Heart right ventricle (tissue), 16 donors: ENCODE measurements at regions not wholly inside any gene's neighbourhood (a gene's known extent, or its start where the extent isn't known, plus 50 kb on each side); places are given as distances from the start of the nearest gene placed in this dataset.

ENCODE experiments used
- ATAC-seq, 8 donors: fragments of 200-7000 bp; cut with Tn5 transposase; one replicate each; pipeline ENCODE4 v1.9.1; 2020; ENCODE audit warnings: mild to moderate bottlenecking in 8 of 8, moderate library complexity in 8 of 8, moderate number of reproducible peaks in 1 of 8
- DNase-seq, 2 donors: peaks; one replicate each; pipeline ENCODE4 v3.0.0-alpha.2; 2020
- H3K27ac ChIP-seq, 10 donors: fragments of 200-600 bp; sonication (generic) in 2 of 10; one replicate each; pipeline versions ENCODE4 v1.5.0 to v1.8.0; 2020 to 2022; ENCODE audit warnings: mild to moderate bottlenecking in 3 of 10
- H3K27me3 ChIP-seq, 7 donors: fragments of 200-600 bp; one replicate each; pipeline ENCODE4 v1.8.0; 2021 to 2022; ENCODE audit warnings: mild to moderate bottlenecking in 2 of 7
- H3K36me3 ChIP-seq, 9 donors: fragments of 200-600 bp; sonication (generic) in 1 of 9; one replicate each; pipeline versions ENCODE4 v1.5.0 to v1.8.0; 2020 to 2022; ENCODE audit warnings: mild to moderate bottlenecking in 2 of 9
- H3K4me1 ChIP-seq, 9 donors: fragments of 200-600 bp; sonication (generic) in 1 of 9; one replicate each; pipeline versions ENCODE4 v1.5.0 to v1.8.0; 2020 to 2022; ENCODE audit warnings: mild to moderate bottlenecking in 4 of 9
- H3K4me3 ChIP-seq, 10 donors: fragments of 200-600 bp; sonication (generic) in 2 of 10; one replicate each; pipeline versions ENCODE4 v1.5.0 to v1.8.0; 2020 to 2022; ENCODE audit warnings: mild to moderate bottlenecking in 7 of 10, moderate library complexity in 2 of 10
- H3K9me3 ChIP-seq, 11 donors: fragments of 200-600 bp in 10 of 11; sonication (generic) in 2 of 11; one replicate each; pipeline versions ENCODE4 v1.5.0 to v1.8.0; 2013 to 2022; ENCODE audit warnings: mild to moderate bottlenecking in 2 of 11, control low read depth in 1 of 11, moderate library complexity in 1 of 11
- WGBS, 2 donors: extraction: QIAGEN DNeasy Blood & Tissue Kit; methylation state at CpG; one replicate each; pipeline ENCODE4 v1.1.7; 2013; ENCODE audit warnings: inconsistent platforms in 1 of 2; 5-methylcytosine and 5-hydroxymethylcytosine counted together
- intact Hi-C, 10 donors: fragments of 100-400 bp; cut with DNase I; formaldehyde crosslinking; loops; one replicate each; pipeline versions ENCODE4 v1.11.1 to v1.14.2; 2022
- TF ChIP-seq, protein P1 (sequence below), 9 donors: fragments of 200-600 bp; sonication (generic) in 2 of 9; IDR thresholded peaks; one replicate each; pipeline versions ENCODE4 v1.5.0 to v1.8.0; 2021 to 2022; ENCODE audit warnings: antibody characterized with exemption in 9 of 9, mild to moderate bottlenecking in 5 of 9, moderate library complexity in 1 of 9
- donor health status: Arrhythmogenic right ventricular cardiomyopathy.
- donor health status: ischemic (EF 13 %, LVEDD 7.1; RV severe dilation, severe dysfunction).
- donor health status: healthy with polysubstance abuse.
- donor health status: DM: no; HTN: yes; CAD: no.
- donor health status: DM: no; HTN: no; CAD: no.
- donor health status: ischemic (EF 25% LVEDD 6.9; RV normal size, moderate dysfunction).
- donor health status: ischemic (EF 25% LVEDD 5.7; RV mildly dilated, moderate dysfunction).
- donor health status: healthy.
- donor health status: DM: yes; HTN: yes; CAD: no.
- donor health status: Ischemic cardiomyopathy.
- donor health status: ischemic (EF 35%, LVEDD 5.7; RV mildly dilated, moderate dysfunction).
- donor health status: nonischemic (EF 11% LVEDD 7.7; RV severe dilation, severe dysfunction).
- donor health status: DM: yes; HTN: yes; CAD: no.
- donor health status: PGD.
- donor health status: ischemic (EF 29% LVEDD 5.4; RV normal size, mild dysfunction).
- donor health status: nonischemic (EF 23%, LVEDD 6.1; RV moderate dilation, normal function).

DNA sequence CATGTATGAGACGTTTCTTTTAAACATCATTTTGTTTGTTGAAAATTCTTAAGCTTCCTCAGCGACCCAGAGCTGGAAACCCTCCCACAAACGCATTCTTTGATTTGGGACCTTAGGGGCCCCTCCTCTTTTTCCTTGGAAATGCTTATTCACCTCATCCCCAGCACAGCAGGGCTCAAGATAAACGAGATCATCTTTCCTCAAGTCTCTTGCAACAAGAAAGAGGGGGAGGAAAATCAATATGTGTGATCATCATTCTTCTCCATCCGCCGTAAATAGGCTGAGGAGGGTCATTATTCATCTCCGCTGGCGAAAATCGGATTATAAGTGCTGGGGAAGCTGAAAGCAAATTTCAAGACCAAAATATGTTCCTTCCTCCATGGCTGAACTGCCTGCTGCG is 1415.2 kb downstream of the AACS start:
- H3K9me3 ChIP-seq = peaks cover 0 to 17% (median 3%) of the 10 kb centered on the region in 11 donors
- H3K27ac ChIP-seq = no peak overlapping the region
- no peaks in the 10 kb centered on the region for H3K27me3 ChIP-seq
- H3K4me1 ChIP-seq = no peaks in the 10 kb centered on the region
- DNase-seq = no peak
- intact Hi-C loops = no loop called here
- TF ChIP-seq, protein P1, sequence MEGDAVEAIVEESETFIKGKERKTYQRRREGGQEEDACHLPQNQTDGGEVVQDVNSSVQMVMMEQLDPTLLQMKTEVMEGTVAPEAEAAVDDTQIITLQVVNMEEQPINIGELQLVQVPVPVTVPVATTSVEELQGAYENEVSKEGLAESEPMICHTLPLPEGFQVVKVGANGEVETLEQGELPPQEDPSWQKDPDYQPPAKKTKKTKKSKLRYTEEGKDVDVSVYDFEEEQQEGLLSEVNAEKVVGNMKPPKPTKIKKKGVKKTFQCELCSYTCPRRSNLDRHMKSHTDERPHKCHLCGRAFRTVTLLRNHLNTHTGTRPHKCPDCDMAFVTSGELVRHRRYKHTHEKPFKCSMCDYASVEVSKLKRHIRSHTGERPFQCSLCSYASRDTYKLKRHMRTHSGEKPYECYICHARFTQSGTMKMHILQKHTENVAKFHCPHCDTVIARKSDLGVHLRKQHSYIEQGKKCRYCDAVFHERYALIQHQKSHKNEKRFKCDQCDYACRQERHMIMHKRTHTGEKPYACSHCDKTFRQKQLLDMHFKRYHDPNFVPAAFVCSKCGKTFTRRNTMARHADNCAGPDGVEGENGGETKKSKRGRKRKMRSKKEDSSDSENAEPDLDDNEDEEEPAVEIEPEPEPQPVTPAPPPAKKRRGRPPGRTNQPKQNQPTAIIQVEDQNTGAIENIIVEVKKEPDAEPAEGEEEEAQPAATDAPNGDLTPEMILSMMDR (IDR thresholded peaks at IDR 0.05) = no peak
- ATAC-seq = no peak
- 58% methylated on average over 10 of the region's 10 CpGs for WGBS, 2 donors
- no peak overlapping the region for H3K4me3 ChIP-seq
- H3K36me3 ChIP-seq = no peaks in the 10 kb centered on the region

DNA sequence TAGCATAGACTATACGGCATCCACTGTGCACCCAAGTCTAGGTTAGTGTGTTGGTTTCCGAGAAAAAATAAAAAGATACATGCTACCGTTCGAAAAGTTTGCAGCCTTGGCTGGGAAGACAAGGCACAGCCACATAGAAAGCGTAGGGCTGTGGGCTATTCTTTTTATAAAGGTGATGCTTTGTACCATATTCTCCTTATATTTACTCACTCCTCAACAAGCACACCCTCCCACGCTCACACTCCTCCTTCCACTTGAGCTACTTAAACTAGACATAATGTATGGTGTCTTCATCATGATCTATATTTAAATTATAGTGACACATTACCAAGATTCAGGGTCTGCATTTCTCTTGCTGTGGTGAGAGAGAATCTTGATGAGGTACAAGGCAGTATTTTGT is 1416.5 kb downstream of the AACS start:
- DNase-seq (no peak), ATAC-seq (no peak)
- no peaks in the 10 kb centered on the region for H3K36me3 ChIP-seq
- intact Hi-C loops = no loop called here
- WGBS, 2 donors = 89 to 90% methylated on average over 6 of the region's 6 CpGs
- no peaks in the 10 kb centered on the region for H3K27me3 ChIP-seq
- TF ChIP-seq, protein P1 (IDR thresholded peaks at IDR 0.05) = no peak
- no peak overlapping the region for H3K4me3 ChIP-seq
- H3K4me1 ChIP-seq = no peaks in the 10 kb centered on the region
- peaks cover 0 to 5% (median 0%) of the 10 kb centered on the region in 11 donors for H3K9me3 ChIP-seq
- H3K27ac ChIP-seq = no peak overlapping the region

DNA sequence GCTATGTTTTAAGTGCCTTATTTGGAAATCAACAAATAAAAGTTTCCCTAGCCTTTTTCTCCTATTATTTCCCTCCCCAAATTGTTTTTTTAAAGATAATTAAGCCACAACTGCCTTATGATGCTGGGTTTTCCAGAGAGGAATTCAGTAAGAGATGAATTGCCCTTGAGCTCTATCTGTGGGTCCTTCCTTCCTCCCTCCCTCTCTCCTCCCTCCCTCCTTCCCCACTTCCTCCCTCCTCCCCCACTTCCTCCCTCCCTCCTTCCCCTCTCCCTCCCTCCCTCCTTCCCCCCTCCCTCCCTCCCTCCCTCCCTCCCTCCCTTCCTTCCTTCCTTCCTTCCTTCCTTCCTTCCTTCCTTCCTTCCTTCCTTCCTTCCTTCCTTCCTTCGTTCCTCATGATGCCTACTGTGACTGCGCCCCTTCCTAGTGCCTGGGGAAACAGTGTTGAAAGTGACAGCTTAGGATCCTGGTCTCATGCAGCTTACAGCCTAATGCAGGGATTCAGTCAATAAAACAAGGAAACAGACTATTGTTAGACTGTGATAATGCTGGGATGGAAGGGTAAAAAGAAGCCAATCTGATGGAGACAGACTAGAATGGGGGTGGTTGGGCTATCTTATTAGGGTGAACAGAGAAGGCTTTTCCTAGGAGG is 1417.1 kb downstream of the AACS start:
- H3K36me3 ChIP-seq = no peaks in the 10 kb centered on the region
- intact Hi-C loops = no loop called here
- no peak for DNase-seq
- no peaks in the 10 kb centered on the region for H3K27me3 ChIP-seq
- no peak overlapping the region for H3K27ac ChIP-seq
- H3K4me3 ChIP-seq = no peak overlapping the region
- no peaks in the 10 kb centered on the region for H3K4me1 ChIP-seq
- no peak for ATAC-seq
- TF ChIP-seq, protein P1 (IDR thresholded peaks at IDR 0.05) = no peak
- H3K9me3 ChIP-seq = peaks cover 0 to 3% (median 0%) of the 10 kb centered on the region in 11 donors
- 44 to 88% methylated on average over 1 to 2 of the region's 2 CpGs for WGBS, 2 donors

DNA sequence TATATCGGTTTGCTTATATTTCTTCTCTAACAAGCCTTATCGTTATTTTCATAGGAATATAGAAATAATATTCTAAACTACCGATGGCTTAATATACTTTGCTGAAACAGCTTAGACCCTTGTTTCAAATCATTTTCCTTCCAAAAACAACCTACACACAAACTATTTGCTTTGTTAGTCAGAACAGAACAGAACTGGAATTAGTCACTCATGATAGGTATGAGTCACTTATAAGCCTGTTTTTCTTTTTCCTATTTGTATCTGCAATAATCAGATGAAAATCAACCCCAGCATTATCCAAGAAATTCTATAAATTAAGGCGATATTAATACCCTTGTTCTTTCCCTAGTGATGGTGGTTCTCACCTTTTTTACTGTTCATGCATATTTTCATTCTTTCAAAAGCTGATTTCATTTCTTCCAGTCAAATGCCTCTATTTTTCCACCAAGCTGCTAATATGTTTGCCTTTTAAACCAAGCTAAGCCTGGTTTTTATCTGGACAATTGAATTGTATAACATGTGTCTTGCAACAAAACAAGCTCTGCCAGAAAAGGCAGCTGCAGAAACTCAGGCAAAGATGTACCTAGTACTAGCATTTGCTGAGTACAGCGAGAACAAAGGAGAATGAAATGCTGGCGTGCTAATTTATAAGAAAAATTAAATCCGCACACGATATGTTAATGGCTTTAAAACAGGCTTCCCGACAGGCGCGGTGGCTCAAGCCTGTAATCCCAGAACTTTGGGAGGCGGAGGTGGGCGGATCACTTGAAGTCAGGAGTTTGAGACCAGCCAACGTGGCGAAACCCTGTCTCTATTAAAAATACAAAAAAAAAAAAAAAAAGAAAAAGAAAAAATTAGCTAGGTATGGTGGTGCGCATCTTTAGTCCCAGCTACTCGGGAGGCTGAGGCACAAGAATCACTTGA is 1418.2 kb downstream of the AACS start:
- peak in 1 of 8 donors; percentile 31 for ATAC-seq
- H3K4me1 ChIP-seq = no peaks in the 10 kb centered on the region
- TF ChIP-seq, protein P1 (IDR thresholded peaks at IDR 0.05) = no peak
- WGBS, 2 donors = 79 to 83% methylated on average over 17 of the region's 17 CpGs
- DNase-seq = no peak
- peaks cover 0 to 3% (median 0%) of the 10 kb centered on the region in 11 donors for H3K9me3 ChIP-seq
- H3K36me3 ChIP-seq = no peaks in the 10 kb centered on the region
- no peak overlapping the region for H3K4me3 ChIP-seq
- intact Hi-C loops = no loop called here
- H3K27ac ChIP-seq = no peak overlapping the region
- H3K27me3 ChIP-seq = no peaks in the 10 kb centered on the region
